Left renal pelvis (tissue), 4 donors: ENCODE measurements at regions not wholly inside any gene's neighbourhood (a gene's known extent, or its start where the extent isn't known, plus 50 kb on each side); places are given as distances from the start of the nearest gene placed in this dataset.
"Not testable (repeated sequence)": the region's sequence is repeated elsewhere in the genome, so short reads cannot be mapped to it uniquely, and the experiment has no call there.

Experiments used
- DNase-seq, 4 donors: peaks; one replicate each; pipeline ENCODE4 v3.0.0-alpha.2; 2013; ENCODE audit warnings: low read depth in 4 of 4, low spot score in 3 of 4

- DNase-seq, result no peak
These were observed 612.0 kb upstream of the ACTRT1 start for GRCh38 chrX:128664211-128664610.

DNA sequence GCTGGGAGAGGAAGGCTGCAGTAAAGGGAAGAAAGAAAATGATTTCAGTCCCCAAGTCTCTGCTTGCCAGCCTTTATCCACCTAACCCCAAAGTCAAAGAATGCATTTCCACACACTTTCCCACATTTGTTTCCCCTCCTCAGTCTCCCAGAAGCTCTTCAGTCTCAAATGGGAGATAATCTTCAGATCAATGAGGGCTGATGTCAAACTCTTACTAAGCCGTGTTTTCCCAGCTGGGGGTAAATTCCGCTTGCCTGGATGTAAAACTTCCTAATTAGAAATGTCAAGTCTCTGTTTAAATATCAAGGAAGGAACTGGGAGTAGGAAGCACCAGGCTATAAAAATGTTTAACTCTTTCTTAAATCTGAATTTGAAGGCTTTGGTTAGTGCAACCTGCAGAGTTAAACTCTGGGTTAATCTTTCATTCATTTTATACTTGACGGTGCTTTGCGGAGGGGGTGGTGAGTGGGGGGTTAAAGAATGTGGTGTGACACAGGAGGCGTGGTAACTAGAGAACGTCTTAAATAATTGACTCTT, 601.4 kb upstream of the ACTRT1 start:
- no peak for DNase-seq

- no peak for DNase-seq
These were observed 598.1 kb upstream of the ACTRT1 start for GRCh38 chrX:128650326-128650725.

GRCh38 chrX:128634754-128635153, 582.6 kb upstream of the ACTRT1 start:
- DNase-seq, result no peak

DNA sequence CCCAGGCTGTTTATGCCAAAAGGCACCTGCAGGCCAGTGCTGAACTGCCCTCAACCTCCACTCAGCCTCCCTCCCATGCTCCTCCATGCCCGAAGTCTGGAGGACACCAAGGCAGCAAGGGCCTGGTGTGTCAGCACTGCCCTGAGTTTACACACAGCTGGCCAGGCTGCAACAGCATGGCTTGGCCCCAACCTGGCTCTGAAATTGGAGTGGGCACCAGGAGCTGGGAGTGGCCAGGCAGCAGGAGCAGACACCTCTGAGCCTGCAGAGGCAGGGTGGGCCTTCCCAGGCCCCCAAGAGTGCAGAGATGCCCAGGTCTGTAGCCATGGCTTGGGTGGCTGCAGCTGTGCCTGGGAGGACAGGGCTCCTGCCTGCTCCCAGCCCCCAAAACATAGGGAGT, 571.2 kb upstream of the ACTRT1 start:
- no peak for DNase-seq

- no peak for DNase-seq
These were observed 570.1 kb upstream of the ACTRT1 start for GRCh38 chrX:128622296-128622695.

DNA sequence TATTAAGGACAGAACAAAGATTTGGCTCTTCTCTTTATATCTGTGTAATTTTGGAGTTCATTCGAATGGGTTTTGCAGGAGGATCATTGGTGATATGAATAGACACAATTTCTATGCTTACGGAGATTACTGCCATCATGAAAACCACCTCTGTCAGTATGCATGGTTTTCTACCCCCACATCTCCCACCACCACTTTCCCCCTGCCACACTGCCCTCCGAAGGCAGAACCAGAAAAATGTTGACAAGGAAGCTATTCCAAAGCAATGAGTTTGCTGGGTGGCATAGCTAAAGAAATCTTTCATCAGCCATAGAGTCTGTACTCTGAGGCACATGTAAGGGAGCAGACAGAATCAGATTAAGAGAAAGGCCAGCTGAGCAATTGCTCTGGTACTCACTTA, 567.3 kb upstream of the ACTRT1 start:
- DNase-seq, result no peak

DNA sequence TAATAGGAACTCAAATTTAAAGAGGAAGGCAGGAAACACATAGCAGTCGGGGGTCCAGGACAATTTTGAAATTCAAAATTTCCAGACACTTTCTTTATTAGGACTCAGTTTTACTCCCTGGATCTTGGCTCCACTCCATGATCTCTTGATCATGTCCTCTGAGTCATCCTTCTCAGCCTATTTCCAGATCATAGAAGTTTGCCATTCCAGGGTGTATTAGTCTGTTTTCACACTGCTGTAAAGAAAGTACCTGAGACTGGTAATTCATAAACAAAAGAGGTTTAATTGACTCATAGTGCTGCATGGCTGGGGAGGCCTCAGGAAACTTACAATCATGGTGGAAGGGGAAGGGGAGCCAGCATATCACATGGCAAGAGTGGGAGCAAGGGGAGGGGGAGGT, 564.7 kb upstream of the ACTRT1 start:
- DNase-seq, result no peak

DNA sequence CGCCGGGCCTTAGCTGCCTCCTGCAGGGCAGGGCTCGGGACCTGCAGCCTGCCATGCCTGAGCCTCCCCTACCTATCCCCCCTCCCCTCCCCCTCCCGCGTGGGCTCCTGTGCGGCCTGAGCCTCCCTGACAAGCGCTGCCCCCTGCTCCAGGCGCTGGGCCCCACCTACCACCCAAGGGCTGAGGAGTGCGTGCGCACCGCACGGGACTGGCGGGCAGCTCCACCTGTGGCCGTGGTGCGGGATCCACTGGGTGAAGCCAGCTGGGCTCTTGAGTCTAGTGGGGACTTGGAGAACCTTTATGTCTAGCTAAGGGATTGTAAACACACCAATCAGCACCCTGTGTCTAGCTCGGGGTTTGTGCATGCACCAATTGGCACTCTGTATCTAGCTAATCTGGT, 554.6 kb upstream of the ACTRT1 start:
- DNase-seq, result not testable (repeated sequence)

DNA sequence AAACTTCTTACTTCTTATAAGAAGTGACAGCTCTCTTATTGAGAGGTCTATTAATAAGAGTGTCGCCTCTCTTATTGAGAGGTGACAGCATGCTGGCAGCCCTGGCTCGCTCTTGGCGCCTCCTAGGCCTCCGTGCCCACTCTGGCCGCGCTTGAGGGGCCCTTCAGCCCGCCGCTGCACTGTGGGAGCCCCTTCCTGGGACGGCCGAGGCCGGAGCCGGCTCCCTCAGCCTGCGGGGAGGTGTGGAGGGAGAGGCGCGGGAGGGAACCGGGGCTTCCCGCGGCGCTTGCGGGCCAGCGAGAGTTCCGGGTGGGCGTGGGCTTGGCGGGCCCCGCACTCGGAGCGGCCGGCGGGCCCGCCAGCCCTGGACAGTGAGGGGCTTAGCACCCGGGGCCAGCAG, 554.2 kb upstream of the ACTRT1 start:
- DNase-seq, result not testable (repeated sequence)

- DNase-seq, result no peak
These were observed 549.5 kb upstream of the ACTRT1 start for GRCh38 chrX:128601706-128602105.

GRCh38 chrX:128599632-128600031, 547.4 kb upstream of the ACTRT1 start:
- DNase-seq, result no peak

- no peak for DNase-seq
These were observed 529.8 kb upstream of the ACTRT1 start for GRCh38 chrX:128582036-128582435.

DNA sequence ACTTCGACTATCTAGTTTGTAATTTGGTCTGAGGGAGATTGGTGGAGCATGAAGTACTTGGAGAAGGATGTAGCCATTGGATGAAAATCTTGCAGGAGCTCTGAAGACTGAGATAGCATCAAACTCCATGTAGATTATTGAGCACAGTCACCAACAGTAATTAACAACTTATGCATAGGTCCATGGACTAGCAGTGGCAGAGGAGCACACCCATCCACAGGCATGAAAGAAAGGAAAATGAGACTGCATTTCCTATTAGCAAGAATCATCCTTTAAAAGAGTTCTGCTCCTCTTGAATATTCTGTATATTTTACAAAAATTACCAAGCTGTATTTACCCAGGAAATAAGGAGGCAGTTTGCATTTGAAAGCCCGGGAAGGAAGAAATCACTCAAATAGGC, 529.4 kb upstream of the ACTRT1 start:
- no peak for DNase-seq

- no peak for DNase-seq
These were observed 490.9 kb upstream of the ACTRT1 start for GRCh38 chrX:128543114-128543513.

DNA sequence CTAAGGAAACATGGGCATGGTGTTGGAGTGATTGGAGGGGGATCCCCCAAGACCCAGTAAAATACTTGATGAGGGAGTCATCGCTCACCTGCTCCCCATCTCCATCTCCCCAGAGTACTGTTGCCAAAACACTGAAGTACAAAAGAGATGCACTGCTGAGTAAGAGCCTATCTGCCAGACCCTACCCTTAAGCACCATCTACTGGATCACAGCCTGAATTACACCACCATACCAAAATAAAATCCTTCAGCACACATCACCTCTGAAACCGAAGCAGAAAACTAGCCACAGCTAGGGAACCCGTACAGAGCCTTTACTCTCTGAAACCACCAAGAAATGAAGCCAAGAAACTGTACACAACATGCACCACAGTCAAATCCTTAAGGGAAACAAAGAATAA, 466.3 kb upstream of the ACTRT1 start:
- DNase-seq, result no peak

DNA sequence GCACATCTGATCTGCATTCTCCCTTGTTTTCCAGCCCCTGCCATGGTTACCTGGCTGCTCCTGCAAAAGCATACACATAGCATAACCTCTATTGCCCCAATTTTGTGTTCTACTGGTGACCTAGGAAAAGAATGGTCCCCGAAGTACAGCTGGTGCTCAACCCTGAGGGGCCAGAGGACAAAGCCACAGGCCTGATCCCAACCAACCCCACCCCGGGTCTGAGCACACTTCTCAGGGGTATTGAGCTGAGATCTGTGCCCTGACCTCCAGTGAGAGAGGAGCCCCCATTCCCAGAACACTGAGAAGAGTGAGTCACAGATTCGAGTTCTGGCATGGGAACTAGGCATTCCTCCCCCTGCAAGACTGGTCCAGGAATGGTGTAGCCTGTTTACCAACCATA, 465.5 kb upstream of the ACTRT1 start:
- DNase-seq, result no peak

DNA sequence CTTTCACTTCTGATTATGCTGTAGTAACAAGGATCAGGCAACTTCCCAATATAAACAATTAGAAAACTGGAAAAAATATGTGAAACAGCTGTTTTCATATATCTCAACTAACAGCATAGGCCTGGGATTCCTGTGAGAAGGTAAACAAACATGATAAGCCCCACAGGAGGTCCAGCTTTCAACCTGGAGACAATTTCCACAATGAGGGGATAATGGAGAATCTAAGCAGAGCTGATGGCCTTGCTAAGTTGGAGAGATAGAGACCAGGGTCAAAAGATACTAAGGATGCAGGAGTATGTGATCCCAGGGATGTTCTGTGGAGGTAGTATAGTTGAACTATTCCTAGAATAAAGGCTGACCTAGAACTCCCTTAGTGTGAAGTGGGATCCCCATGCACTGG, 452.3 kb upstream of the ACTRT1 start:
- DNase-seq, result no peak

GRCh38 chrX:128464116-128464515, 411.9 kb upstream of the ACTRT1 start:
- no peak for DNase-seq

DNA sequence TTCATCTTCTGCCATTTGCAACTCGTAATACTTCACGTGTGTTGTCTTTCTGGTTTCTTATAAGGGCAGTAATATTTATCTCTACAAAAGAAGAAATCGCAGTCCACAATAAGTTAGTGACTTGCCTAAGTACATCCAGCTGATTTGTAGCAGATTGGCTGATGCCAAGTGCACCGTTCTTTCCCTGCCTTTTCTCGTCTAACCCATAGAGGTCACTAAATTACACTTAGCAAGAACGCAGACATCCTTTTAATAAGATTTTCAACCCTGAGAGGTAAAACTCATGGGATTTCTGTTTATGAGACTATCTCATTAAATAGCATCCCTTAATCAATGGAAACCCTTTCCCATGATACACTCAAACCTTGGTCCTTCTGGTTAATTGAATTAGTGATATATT, 408.6 kb upstream of the ACTRT1 start:
- no peak for DNase-seq

- DNase-seq, result no peak
These were observed 406.7 kb upstream of the ACTRT1 start for GRCh38 chrX:128458888-128459287.

- no peak for DNase-seq
These were observed 405.5 kb upstream of the ACTRT1 start for GRCh38 chrX:128457674-128458073.

DNA sequence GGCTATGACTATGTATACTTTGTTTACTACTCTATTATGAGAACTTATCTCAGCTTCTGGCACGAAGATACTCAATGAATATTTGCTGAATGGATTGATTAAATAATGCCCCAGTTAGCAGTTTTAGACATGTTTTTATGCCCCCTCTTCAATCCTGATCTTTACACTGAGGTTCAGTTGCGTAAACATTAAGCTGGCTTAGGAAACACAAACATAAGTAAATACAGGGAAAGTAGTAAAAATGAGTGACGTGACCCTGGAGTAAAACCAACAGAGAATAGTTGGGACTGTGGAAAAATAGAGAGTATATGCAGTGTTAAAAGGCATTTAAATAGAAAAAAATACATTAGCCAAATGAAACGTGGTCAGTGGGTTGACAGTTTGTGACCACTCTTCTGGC, 387.0 kb upstream of the ACTRT1 start:
- peak in 1 of 4 donors; percentile 1 for DNase-seq

GRCh38 chrX:128438082-128438481, 385.9 kb upstream of the ACTRT1 start:
- DNase-seq, result no peak
